ENCODE measurements at regions not wholly inside any gene's neighbourhood (a gene's known extent, or its start where the extent isn't known, plus 50 kb on each side); places are given as distances from the start of the nearest gene placed in this dataset.
A peak's percentile ranks its signal among the peaks of the same experiment; 100 is the strongest.

- peaks cover 11% of the 10 kb centered on the region for H3K4me1 Mint-ChIP-seq (ENCODE audit: low read depth)
- H3K27me3 Mint-ChIP-seq (ENCODE audit: insufficient read depth) = peaks cover 61% of the 10 kb centered on the region
- no peak overlapping the region for H3K27ac Mint-ChIP-seq
- no peak overlapping the region for H3K4me3 Mint-ChIP-seq
- no peaks in the 10 kb centered on the region for H3K9me3 Mint-ChIP-seq
- no peak for DNase-seq
- TF ChIP-seq, protein P1, sequence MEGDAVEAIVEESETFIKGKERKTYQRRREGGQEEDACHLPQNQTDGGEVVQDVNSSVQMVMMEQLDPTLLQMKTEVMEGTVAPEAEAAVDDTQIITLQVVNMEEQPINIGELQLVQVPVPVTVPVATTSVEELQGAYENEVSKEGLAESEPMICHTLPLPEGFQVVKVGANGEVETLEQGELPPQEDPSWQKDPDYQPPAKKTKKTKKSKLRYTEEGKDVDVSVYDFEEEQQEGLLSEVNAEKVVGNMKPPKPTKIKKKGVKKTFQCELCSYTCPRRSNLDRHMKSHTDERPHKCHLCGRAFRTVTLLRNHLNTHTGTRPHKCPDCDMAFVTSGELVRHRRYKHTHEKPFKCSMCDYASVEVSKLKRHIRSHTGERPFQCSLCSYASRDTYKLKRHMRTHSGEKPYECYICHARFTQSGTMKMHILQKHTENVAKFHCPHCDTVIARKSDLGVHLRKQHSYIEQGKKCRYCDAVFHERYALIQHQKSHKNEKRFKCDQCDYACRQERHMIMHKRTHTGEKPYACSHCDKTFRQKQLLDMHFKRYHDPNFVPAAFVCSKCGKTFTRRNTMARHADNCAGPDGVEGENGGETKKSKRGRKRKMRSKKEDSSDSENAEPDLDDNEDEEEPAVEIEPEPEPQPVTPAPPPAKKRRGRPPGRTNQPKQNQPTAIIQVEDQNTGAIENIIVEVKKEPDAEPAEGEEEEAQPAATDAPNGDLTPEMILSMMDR (IDR thresholded peaks at IDR 0.05) = no peak
- no peaks in the 10 kb centered on the region for H3K36me3 Mint-ChIP-seq (ENCODE audit: low read depth)
Observed at GRCh38 chr20:51159303-51159702, 136.4 kb upstream of the KCNG1 start.

DNA sequence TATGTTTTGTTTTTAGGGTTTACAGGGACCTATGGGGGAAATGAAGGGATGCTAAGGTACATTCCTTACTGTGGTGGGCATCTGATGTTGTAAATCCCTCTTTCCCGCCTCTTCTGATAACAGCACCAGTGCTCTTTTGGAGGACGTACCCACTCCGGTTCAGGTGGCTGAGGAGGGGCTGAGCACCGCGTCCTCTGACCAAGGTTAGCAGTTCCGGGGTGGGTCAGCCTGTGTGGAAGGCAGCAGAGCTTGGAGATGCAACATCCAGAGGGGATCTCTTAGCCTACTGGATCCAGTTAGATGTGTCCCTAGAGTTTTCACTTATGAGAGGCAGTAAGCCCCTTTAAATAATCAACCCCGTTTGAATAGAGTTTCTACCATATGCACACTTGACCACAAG, 135.3 kb upstream of the KCNG1 start:
- H3K27me3 Mint-ChIP-seq (ENCODE audit: insufficient read depth) = peaks cover 70% of the 10 kb centered on the region
- no peak for DNase-seq
- no peak overlapping the region for H3K4me3 Mint-ChIP-seq
- H3K27ac Mint-ChIP-seq = no peak overlapping the region
- TF ChIP-seq, protein P1 (IDR thresholded peaks at IDR 0.05) = no peak
- no peaks in the 10 kb centered on the region for H3K9me3 Mint-ChIP-seq
- no peaks in the 10 kb centered on the region for H3K36me3 Mint-ChIP-seq (ENCODE audit: low read depth)
- H3K4me1 Mint-ChIP-seq (ENCODE audit: low read depth) = peaks cover 11% of the 10 kb centered on the region

GRCh38 chr20:51156041-51156982, 133.4 kb upstream of the KCNG1 start:
- H3K36me3 Mint-ChIP-seq (ENCODE audit: low read depth) = no peaks in the 10 kb centered on the region
- H3K9me3 Mint-ChIP-seq = no peaks in the 10 kb centered on the region
- peak; percentile 16 for DNase-seq
- H3K27ac Mint-ChIP-seq = no peak overlapping the region
- TF ChIP-seq, protein P1 (IDR thresholded peaks at IDR 0.05) = no peak
- peaks cover 62% of the 10 kb centered on the region for H3K27me3 Mint-ChIP-seq (ENCODE audit: insufficient read depth)
- H3K4me3 Mint-ChIP-seq = no peak overlapping the region
- H3K4me1 Mint-ChIP-seq (ENCODE audit: low read depth) = peaks cover 11% of the 10 kb centered on the region

DNA sequence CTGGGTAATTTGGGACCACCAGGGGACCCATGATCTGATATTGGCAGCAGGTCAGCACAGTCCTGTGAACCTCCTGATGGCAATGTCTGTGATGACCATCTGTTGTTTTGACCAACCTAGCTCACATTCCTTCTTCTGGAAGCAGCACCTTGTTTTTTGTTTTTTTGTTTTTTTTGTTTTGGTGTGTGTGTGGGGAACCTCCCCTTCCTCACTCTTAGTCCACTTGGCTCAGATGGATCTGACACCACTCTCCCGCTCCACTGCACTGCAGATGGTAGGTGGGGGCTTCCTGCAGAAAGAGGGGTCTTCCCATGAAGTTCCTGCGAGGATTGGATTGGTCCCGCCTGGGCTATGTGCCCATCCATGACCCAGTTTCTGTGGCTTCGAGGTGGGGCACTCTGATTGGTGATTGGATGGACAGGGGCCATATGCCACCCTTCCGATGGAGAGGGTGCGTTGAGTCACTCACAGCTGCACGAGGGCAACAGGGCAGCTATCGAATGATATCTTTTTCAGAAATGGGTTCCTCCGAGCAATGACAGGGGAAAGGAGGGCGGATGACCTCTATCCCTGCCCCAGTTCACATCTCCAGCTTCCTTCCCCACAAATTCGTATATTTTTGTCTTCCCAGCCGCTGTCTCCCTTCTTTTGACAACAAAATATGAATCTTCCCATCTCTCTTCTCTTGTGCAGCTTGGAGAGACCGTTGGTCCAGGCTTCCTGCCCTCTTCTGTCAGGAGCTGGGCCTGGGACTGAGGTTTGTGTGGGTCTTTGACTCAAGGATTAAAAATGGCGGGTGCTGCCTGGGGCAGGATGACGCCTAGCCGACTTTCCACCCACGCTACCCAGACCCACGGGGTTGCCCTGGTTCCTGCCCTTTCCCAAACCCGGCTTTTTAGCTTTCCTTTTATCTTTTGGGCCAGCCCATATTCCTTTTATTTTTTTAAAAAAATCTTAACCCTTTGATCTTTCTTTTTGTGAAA, 132.1 kb upstream of the KCNG1 start:
- no peak overlapping the region for H3K4me3 Mint-ChIP-seq
- DNase-seq = no peak
- no peak overlapping the region for H3K27ac Mint-ChIP-seq
- H3K4me1 Mint-ChIP-seq (ENCODE audit: low read depth) = peaks cover 11% of the 10 kb centered on the region
- H3K27me3 Mint-ChIP-seq (ENCODE audit: insufficient read depth) = peaks cover 50% of the 10 kb centered on the region
- H3K9me3 Mint-ChIP-seq = no peaks in the 10 kb centered on the region
- TF ChIP-seq, protein P1 (IDR thresholded peaks at IDR 0.05) = no peak
- H3K36me3 Mint-ChIP-seq (ENCODE audit: low read depth) = no peaks in the 10 kb centered on the region

DNA sequence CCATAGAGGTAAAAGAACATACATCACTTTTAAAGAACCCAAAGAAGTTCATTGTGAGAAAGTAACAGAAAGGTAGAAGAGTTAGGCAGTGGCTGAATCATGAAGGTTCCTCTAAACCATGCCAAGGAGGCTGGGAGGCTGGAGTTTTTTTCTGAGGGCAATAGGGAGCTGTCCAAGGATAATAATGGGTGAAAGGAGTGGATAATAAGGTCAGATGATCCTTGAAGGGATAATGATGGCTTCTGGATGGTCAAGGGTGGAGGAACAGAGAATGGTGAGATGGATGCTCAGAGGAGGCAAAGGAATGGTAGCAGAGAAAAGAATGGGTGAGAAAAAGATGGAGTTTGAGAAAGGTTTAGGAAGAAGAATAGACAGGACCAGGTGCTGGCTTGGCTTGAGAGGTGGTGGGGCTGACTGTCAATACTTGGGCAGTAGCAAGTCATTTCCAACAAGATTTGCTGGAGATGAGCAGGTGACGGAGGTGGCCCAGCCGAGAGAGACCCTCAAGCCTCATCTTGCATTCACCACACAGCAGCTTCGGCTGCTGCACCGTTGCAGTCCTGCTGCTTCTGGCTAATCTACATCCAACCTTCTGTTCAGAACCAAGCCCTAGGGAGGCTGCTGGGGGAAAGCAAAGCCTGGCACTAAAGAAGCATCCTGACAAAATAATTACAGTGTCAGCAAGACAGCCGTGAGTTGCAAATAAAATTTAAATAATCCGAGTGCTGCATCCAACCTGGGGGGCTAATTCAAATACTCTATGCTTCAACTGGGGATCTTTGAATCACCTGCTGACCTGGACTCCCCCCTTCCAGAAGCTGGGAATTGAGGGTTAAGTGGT, 131.2 kb upstream of the KCNG1 start:
- Mint-ChIP-seq H3K36me3 (ENCODE audit: low read depth) (no peaks in the 10 kb centered on the region), H3K27me3 (ENCODE audit: insufficient read depth) (peaks cover 45% of the 10 kb centered on the region), H3K4me3 (no peak overlapping the region), H3K9me3 (no peaks in the 10 kb centered on the region), H3K4me1 (ENCODE audit: low read depth) (peaks cover 11% of the 10 kb centered on the region), H3K27ac (no peak overlapping the region)
- TF ChIP-seq, protein P1 (IDR thresholded peaks at IDR 0.05) = no peak
- DNase-seq = no peak
